Glomerular visceral epithelial cell (primary cell): ENCODE measurements at regions not wholly inside any gene's neighbourhood (a gene's known extent, or its start where the extent isn't known, plus 50 kb on each side); places are given as distances from the start of the nearest gene placed in this dataset.

Source experiments
- DNase-seq: peaks from one replicate; pipeline ENCODE4 v3.0.0-alpha.2; 2016; ENCODE audit errors: extremely low spot score

- DNase-seq = no peak
Measured at GRCh38 chr6:108751851-108752732, 96.1 kb upstream of the ARMC2 start.

GRCh38 chr6:108752733-108753590 is 95.3 kb upstream of the ARMC2 start:
- DNase-seq = no peak

DNA sequence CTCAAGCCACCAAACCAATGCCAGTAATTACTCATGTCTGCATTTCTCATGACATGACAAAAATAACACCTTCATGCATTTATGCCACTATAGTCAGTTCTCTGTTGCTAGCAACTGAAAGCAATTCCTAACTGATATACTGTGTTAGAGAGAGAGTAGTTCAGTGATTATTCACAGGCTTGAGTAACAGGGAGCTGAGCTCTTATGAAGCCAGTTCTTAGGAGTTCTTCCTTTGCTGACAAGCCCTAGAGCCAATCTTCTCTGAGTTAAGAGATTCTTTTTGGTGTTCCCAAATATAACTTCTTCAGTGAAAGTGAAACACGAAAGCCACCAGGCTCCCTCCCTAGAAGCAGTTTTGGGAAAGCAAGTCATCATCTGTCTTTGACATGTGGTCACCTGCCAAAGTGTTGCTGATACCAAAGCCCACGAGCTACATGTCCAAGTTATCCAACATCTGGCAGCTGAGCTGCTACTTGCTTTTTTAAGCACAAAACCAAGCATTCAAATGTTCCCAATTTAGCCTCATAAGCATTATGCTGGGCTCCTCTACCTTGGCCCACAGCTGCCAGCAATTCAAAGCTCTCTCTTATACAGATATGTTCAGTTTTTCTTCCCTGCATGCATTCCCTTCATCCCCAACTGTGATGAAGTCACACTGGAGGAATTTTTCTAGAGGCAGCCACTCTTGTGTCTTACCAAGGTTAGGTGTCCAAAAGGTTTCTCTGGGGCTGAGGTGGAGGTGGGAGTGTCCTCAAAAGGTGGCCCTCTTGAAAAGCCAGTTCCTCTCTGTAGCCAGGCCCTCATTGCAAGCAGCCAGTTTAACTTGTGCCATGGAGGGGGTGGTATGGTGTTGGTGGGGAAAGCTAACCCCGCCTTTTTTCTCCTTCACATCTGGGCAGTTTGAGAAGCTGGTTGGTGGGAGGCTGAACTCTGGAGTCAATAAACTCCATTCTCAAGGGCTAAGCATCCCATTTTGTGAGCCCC is 92.7 kb upstream of the ARMC2 start:
- no peak for DNase-seq

DNA sequence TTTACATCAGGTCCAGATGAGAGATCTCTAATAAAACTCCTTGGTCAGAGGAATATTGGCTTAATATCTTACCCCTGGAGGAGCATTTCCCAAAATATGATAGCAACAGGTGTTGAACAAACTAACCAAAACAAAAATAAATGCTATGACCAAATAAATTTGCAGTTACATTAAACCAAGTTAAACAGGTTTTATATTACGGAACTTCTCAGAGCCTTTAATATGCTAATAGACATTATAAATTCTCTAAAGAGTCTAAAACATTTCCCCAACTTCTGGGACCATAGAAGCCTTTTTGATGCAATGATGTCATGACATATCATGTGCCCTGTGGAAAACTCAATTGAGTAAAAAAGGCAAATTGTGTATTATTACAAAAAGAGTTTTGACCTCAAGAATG is 90.9 kb upstream of the ARMC2 start:
- DNase-seq = no peak

DNA sequence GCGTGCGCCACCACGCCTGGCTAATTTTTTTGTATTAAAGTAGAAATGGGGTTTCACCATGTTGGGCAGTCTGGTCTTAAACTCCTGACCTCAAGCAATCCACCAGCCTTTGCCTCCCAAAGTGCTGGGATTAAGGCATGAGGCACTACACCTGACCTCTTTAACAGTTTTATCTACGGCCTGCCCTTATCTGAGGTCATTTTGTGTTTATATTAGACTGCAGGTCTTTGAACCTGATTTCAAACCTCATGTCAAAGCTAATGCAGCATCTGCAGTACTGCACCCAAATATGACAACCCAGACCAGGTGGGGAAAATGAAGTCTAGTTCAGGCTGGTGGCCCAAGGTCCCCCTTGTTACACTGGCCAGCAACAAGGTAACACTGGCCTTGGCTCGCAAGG is 89.3 kb upstream of the ARMC2 start:
- DNase-seq = no peak

GRCh38 chr6:108760126-108761050 is 87.8 kb upstream of the ARMC2 start:
- no peak for DNase-seq

DNA sequence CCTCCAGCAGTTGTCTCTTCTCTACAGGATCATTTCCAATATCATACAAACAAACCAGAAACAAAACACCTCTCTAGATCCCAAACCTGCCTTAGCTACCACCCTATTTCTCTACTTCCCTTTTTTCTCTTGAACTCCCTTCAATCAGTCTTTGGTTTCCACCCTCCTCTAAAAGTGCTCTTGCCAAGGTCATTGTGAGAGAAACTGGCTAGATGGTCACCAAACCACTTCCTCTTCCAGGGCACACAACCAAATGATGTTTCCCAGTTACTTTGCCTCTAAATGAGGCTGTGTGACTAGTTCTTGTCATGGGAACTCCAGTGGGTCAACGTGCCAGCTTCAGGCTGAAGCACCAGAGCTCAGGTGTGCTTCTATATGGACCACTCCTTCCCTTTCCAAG is 85.8 kb upstream of the ARMC2 start:
- no peak for DNase-seq

DNA sequence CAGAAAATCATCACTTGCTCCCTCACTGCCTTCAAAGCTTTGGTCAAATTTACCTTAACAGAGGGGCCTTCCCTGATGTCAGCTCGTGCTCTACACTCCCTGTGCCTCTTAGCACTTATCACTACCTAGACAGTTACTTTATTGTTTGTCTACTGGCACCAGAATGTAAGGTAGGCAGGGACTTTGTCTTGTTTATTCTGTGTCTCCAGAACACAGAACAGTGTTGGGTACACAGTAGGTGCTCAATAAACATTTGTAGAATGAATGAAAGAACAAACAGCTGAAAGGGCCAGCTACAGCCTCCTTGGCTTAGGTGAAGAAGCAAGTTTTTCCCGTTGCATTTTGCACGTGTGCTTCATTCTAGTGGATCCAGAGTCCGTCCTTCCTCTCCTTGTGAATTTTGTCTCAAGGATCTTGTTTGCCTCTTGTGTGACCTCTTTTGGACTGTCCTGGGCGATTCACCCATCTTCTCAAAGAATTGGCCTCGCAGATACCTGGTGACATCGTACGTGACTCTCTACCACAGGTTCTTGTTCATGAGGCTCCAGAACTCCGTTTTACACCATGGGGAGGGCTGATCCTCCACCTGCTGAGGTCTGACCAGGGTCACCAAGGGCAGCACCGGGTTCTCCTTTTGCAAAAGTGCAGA is 84.2 kb upstream of the ARMC2 start:
- DNase-seq = no peak

- no peak for DNase-seq
Measured at GRCh38 chr6:108764580-108764950, 83.7 kb upstream of the ARMC2 start.

GRCh38 chr6:108765495-108765894 is 82.7 kb upstream of the ARMC2 start:
- DNase-seq = no peak

DNA sequence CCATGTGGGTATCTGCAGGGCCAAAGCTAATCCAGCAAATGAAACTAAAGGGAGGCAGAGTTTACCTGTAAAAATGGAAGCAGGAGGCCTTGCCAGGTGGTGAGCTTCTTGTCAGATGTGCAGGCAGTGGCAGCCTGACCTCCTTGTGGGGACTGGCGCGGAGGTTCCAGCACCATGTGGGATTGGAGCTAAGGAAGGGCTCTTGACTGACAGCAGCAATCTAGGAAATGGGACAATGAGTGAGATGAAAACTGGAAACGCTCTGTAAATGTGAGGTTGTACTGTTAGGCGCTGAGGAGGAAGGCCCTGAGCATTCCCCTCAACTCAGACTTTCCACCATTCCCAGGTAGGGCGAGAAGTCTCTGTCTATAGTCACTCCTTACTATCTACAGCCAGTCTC is 81.8 kb upstream of the ARMC2 start:
- DNase-seq = no peak

DNA sequence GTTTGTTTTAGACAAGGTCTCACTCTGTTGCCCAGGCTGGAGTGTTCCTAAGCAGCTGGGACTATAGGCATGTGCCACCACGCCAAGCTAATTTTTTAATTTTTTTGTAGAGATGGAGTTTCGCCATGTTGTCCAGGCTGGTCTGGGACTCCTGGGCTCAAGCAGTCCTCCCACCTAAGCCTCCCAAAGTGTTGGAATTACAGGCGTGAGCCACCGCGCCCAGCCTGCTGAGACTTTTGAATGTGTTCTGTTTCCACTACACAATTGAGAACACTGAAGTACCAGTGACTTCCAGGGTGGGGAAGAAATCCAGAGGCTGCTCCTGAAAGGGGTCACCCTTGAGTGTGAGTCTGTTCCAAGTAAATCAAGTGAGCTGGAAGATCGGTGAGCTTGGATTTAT is 81.3 kb upstream of the ARMC2 start:
- no peak for DNase-seq

GRCh38 chr6:108767418-108768165 is 80.6 kb upstream of the ARMC2 start:
- DNase-seq = no peak

- no peak for DNase-seq
Measured at GRCh38 chr6:108768166-108768555, 80.1 kb upstream of the ARMC2 start.

- no peak for DNase-seq
Measured at GRCh38 chr6:108768792-108769524, 79.3 kb upstream of the ARMC2 start.

- no peak for DNase-seq
Measured at GRCh38 chr6:108771421-108771820, 76.8 kb upstream of the ARMC2 start.

GRCh38 chr6:108774555-108774954 is 73.7 kb upstream of the ARMC2 start:
- DNase-seq = no peak

- no peak for DNase-seq
Measured at GRCh38 chr6:108777536-108777935, 70.7 kb upstream of the ARMC2 start.
